ENCODE measurements at regions not wholly inside any gene's neighbourhood (a gene's known extent, or its start where the extent isn't known, plus 50 kb on each side); places are given as distances from the start of the nearest gene placed in this dataset.

DNA sequence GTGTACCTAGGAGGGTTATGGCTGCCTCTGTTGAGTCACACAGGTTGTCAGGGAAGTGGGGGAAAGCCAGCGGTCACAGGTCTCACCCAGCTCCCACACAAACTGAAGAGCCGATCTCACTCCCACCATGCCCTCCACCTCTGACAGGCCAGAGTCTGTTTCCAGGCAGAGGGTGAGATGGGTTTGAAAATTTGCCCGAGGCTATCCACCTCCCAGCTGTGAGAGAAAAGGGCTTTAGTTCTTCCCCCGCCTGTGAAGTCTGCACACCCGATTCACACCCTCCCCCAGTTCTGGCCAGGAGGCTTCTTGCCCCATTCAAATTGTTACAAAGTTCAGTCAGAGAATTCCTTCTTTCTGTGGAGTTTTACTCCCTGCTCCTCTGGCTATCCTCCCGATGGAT, 446.9 kb downstream of the EDEM1 start:
- no peak overlapping the region for H2AFZ ChIP-seq (ENCODE audit: low read length)
- intact Hi-C loops (cut with micrococcal nuclease; ENCODE audit: unreplicated experiment) = no loop called here
- in situ Hi-C loops (cut with HindIII; ENCODE audit: extremely low pct_ligation_motif_present, low pct_unique_long_range_greater_than_20kb) = no loop called here

More for the DNA sequence above, 446.9 kb downstream of the EDEM1 start:
- POLR2A ChIA-PET = no interaction called here
- H4K20me1 ChIP-seq (ENCODE audit: insufficient read depth, low read length) = no peaks in the 10 kb centered on the region
- ATAC-seq (no peak), FAIRE-seq (no peak), DNase-seq (ENCODE audit: low spot score) (no peak)
- H3K36me3 ChIP-seq (replicated peaks in 1 of 2; ENCODE audit: control insufficient read depth in 1 of 2, insufficient read depth in 2 of 2, low read length in 2 of 2) = no peaks in the 10 kb centered on the region
- no peaks in the 10 kb centered on the region for H3K9me3 ChIP-seq (ENCODE audit: low read length)
- no peaks in the 10 kb centered on the region for H3K27me3 ChIP-seq (ENCODE audit: control insufficient read depth in 1 of 2, insufficient read depth in 2 of 2, low read length in 2 of 2)
- no TSS peak for BruUV-seq (replicated peaks)
- no peaks in the 10 kb centered on the region for H3K79me2 ChIP-seq (ENCODE audit: insufficient read depth, low read length)
- H3K4me1 ChIP-seq (ENCODE audit: insufficient read depth, low read length) = no peaks in the 10 kb centered on the region
- no peak for TF ChIP-seq RXRB (CRISPR knock-in tag; IDR thresholded peaks at IDR 0.05; ENCODE audit: borderline replicate concordance)
- TF ChIP-seq ZNF781 (CRISPR knock-in tag; IDR thresholded peaks at IDR 0.05; ENCODE audit: borderline replicate concordance, not compliant biosample characterization) = no peak
- TF ChIP-seq ZNF713 (CRISPR knock-in tag; IDR thresholded peaks at IDR 0.05) = no peak
- TF ChIP-seq ZKSCAN5 (CRISPR knock-in tag; IDR thresholded peaks at IDR 0.05) = no peak
- no peak for TF ChIP-seq ZNF101 (CRISPR knock-in tag; IDR thresholded peaks at IDR 0.05; ENCODE audit: borderline replicate concordance, low read depth)
- no peak for TF ChIP-seq ZC3H4 (CRISPR knock-in tag; IDR thresholded peaks at IDR 0.05; ENCODE audit: borderline replicate concordance)
- no peak for TF ChIP-seq DDIT3 (CRISPR knock-in tag; IDR thresholded peaks at IDR 0.05)
- TF ChIP-seq DMTF1 (CRISPR knock-in tag; IDR thresholded peaks at IDR 0.05) = no peak
- no peak for TF ChIP-seq JDP2 (CRISPR knock-in tag; IDR thresholded peaks at IDR 0.05; ENCODE audit: borderline replicate concordance)
- 3% methylated on average over 5 of the region's 6 CpGs for WGBS (ENCODE audit: low lambda C conversion rate)
- CTCF ChIA-PET (ENCODE audit: low intra/inter-chr PET ratio, low total read pairs) = no interaction called here
- H3K4me2 ChIP-seq (ENCODE audit: low read depth, low read length) = no peak overlapping the region
- H3K4me3 ChIP-seq (replicated peaks in 1 of 3; ENCODE audit: insufficient read depth in 1 of 3, low read depth in 2 of 3, low read length in 3 of 3) = no peak overlapping the region
- no peak overlapping the region for H3K27ac ChIP-seq (ENCODE audit: extremely low read length, insufficient read depth, low read length)
- H3K9ac ChIP-seq (ENCODE audit: insufficient read depth, low read depth, low read length) = no peak overlapping the region
